SK-N-SH treated with all-trans-retinoic acid at 6 μM for 48 hours (cell line): ENCODE measurements at regions not wholly inside any gene's neighbourhood (a gene's known extent, or its start where the extent isn't known, plus 50 kb on each side); places are given as distances from the start of the nearest gene placed in this dataset.

ENCODE experiments used
- CSDC2 ChIP-seq: fragments of 250-450 bp; sonication (Bioruptor Pico); IDR thresholded peaks from 2 replicates; pipeline ENCODE4 v1.5.0; 2020; ENCODE audit warnings: mild to moderate bottlenecking, moderate library complexity
- GLIS3 ChIP-seq: fragments of 250-450 bp; sonication (Bioruptor Pico); IDR thresholded peaks from 2 replicates; pipeline ENCODE4 v1.5.0; 2020; ENCODE audit warnings: mild to moderate bottlenecking, moderate library complexity
- ISL1 ChIP-seq: fragments of 250-450 bp; sonication (Bioruptor Pico); IDR thresholded peaks from 2 replicates; pipeline ENCODE4 v2.1.2; 2022; ENCODE audit warnings: mild to moderate bottlenecking, moderate library complexity
- ZC3H10 ChIP-seq: fragments of 250-450 bp; sonication (Bioruptor Pico); IDR thresholded peaks from 2 replicates; pipeline ENCODE4 v1.5.1; 2021; ENCODE audit warnings: mild to moderate bottlenecking, moderate library complexity
- ZNF8 ChIP-seq: fragments of 450-650 bp; formaldehyde crosslinking; IDR thresholded peaks from 2 replicates; pipeline ENCODE4 v1.5.0; 2020; ENCODE audit warnings: mild to moderate bottlenecking, moderate library complexity
- TF ChIP-seq, protein P1 (sequence below): fragments of 250-450 bp; sonication (Bioruptor Pico); IDR thresholded peaks from 2 replicates; pipeline ENCODE4 v1.8.0; 2020; ENCODE audit warnings: mild to moderate bottlenecking, moderate library complexity, borderline replicate concordance
- TF ChIP-seq, protein P2 (sequence below): fragments of 250-450 bp; sonication (Bioruptor Pico); IDR thresholded peaks from 2 replicates; pipeline ENCODE4 v1.5.0; 2020; ENCODE audit warnings: mild to moderate bottlenecking, moderate library complexity

DNA sequence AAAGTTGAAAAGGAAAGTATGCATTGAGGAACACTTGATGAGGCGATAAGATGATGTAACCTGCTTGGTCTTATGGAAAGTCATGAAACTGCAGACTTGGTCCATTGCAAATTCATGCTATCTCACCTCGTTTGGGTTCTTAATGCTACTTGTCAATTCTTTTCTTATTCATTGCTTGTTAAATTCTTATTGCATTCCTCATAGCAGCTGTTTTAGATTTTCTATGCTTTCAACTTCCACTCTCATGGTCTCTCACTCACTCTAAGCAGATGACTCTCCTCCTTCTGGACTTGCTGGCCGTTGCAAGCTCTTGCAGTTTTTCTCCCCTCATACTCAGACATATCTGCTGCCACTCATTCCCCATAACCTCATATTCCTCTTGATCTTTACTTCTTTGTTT is 67.8 kb upstream of the CSNK1A1L start:
- TF ChIP-seq, protein P1, sequence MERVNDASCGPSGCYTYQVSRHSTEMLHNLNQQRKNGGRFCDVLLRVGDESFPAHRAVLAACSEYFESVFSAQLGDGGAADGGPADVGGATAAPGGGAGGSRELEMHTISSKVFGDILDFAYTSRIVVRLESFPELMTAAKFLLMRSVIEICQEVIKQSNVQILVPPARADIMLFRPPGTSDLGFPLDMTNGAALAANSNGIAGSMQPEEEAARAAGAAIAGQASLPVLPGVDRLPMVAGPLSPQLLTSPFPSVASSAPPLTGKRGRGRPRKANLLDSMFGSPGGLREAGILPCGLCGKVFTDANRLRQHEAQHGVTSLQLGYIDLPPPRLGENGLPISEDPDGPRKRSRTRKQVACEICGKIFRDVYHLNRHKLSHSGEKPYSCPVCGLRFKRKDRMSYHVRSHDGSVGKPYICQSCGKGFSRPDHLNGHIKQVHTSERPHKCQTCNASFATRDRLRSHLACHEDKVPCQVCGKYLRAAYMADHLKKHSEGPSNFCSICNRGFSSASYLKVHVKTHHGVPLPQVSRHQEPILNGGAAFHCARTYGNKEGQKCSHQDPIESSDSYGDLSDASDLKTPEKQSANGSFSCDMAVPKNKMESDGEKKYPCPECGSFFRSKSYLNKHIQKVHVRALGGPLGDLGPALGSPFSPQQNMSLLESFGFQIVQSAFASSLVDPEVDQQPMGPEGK (CRISPR knock-in tag) = no peak
- no peak for TF ChIP-seq ISL1 (CRISPR knock-in tag)
- TF ChIP-seq CSDC2 = no peak
- no peak for TF ChIP-seq GLIS3 (CRISPR knock-in tag)
- TF ChIP-seq ZC3H10 = no peak
- TF ChIP-seq, protein P2, sequence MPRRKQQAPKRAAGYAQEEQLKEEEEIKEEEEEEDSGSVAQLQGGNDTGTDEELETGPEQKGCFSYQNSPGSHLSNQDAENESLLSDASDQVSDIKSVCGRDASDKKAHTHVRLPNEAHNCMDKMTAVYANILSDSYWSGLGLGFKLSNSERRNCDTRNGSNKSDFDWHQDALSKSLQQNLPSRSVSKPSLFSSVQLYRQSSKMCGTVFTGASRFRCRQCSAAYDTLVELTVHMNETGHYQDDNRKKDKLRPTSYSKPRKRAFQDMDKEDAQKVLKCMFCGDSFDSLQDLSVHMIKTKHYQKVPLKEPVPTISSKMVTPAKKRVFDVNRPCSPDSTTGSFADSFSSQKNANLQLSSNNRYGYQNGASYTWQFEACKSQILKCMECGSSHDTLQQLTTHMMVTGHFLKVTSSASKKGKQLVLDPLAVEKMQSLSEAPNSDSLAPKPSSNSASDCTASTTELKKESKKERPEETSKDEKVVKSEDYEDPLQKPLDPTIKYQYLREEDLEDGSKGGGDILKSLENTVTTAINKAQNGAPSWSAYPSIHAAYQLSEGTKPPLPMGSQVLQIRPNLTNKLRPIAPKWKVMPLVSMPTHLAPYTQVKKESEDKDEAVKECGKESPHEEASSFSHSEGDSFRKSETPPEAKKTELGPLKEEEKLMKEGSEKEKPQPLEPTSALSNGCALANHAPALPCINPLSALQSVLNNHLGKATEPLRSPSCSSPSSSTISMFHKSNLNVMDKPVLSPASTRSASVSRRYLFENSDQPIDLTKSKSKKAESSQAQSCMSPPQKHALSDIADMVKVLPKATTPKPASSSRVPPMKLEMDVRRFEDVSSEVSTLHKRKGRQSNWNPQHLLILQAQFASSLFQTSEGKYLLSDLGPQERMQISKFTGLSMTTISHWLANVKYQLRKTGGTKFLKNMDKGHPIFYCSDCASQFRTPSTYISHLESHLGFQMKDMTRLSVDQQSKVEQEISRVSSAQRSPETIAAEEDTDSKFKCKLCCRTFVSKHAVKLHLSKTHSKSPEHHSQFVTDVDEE (CRISPR knock-in tag) = no peak
- no peak for TF ChIP-seq ZNF8 (CRISPR knock-in tag)
